ENCODE measurements at regions not wholly inside any gene's neighbourhood (a gene's known extent, or its start where the extent isn't known, plus 50 kb on each side); places are given as distances from the start of the nearest gene placed in this dataset.

GRCh38 chr12:87930033-87930432 lies 99.2 kb downstream of the C12orf50 start:
- DNase-seq (ENCODE audit: low spot score), result no peak

- DNase-seq (ENCODE audit: low spot score), result no peak
These were observed 99.9 kb downstream of the C12orf50 start for GRCh38 chr12:87929346-87929745.

GRCh38 chr12:87928031-87928430 lies 101.2 kb downstream of the C12orf50 start:
- DNase-seq (ENCODE audit: low spot score), result no peak

- DNase-seq (ENCODE audit: low spot score), result no peak
These were observed 104.2 kb downstream of the C12orf50 start for GRCh38 chr12:87925021-87925420.

GRCh38 chr12:87924149-87924548 lies 105.1 kb downstream of the C12orf50 start:
- no peak for DNase-seq (ENCODE audit: low spot score)

- DNase-seq (ENCODE audit: low spot score), result no peak
These were observed 105.8 kb downstream of the C12orf50 start for GRCh38 chr12:87923361-87923760.

- no peak for DNase-seq (ENCODE audit: low spot score)
These were observed 106.5 kb downstream of the C12orf50 start for GRCh38 chr12:87922736-87923135.

- no peak for DNase-seq (ENCODE audit: low spot score)
These were observed 107.6 kb downstream of the C12orf50 start for GRCh38 chr12:87921621-87922020.

- peak; percentile 13 for DNase-seq (ENCODE audit: low spot score)
These were observed 109.1 kb downstream of the C12orf50 start for GRCh38 chr12:87920139-87920538.

GRCh38 chr12:87901457-87901856 lies 127.7 kb downstream of the C12orf50 start:
- DNase-seq (ENCODE audit: low spot score), result no peak

GRCh38 chr12:87897662-87898061 lies 131.5 kb downstream of the C12orf50 start:
- DNase-seq (ENCODE audit: low spot score), result no peak

GRCh38 chr12:87883806-87884205 lies 145.4 kb downstream of the C12orf50 start:
- DNase-seq (ENCODE audit: low spot score), result peak; percentile 9

- DNase-seq (ENCODE audit: low spot score), result no peak
These were observed 150.1 kb downstream of the C12orf50 start for GRCh38 chr12:87879141-87879540.

- DNase-seq (ENCODE audit: low spot score), result no peak
These were observed 158.4 kb downstream of the C12orf50 start for GRCh38 chr12:87870493-87871460.

GRCh38 chr12:87870061-87870460 lies 159.1 kb downstream of the C12orf50 start:
- DNase-seq (ENCODE audit: low spot score), result no peak

GRCh38 chr12:87866578-87867292 lies 162.5 kb downstream of the C12orf50 start:
- DNase-seq (ENCODE audit: low spot score), result no peak

GRCh38 chr12:87861791-87862190 lies 167.4 kb downstream of the C12orf50 start:
- DNase-seq (ENCODE audit: low spot score), result no peak

- no peak for DNase-seq (ENCODE audit: low spot score)
These were observed 175.7 kb downstream of the C12orf50 start for GRCh38 chr12:87853448-87854003.

GRCh38 chr12:87849074-87849473 lies 180.1 kb downstream of the C12orf50 start:
- no peak for DNase-seq (ENCODE audit: low spot score)

GRCh38 chr12:87848248-87848868 lies 180.8 kb downstream of the C12orf50 start:
- peak; percentile 66 for DNase-seq (ENCODE audit: low spot score)

GRCh38 chr12:87847147-87847546 lies 182.1 kb downstream of the C12orf50 start:
- no peak for DNase-seq (ENCODE audit: low spot score)

GRCh38 chr12:87846045-87846444 lies 183.2 kb downstream of the C12orf50 start:
- no peak for DNase-seq (ENCODE audit: low spot score)
